Neural cell (in vitro differentiated cells): ENCODE measurements at regions not wholly inside any gene's neighbourhood (a gene's known extent, or its start where the extent isn't known, plus 50 kb on each side); places are given as distances from the start of the nearest gene placed in this dataset.

ENCODE experiments used
- H2AFZ ChIP-seq: fragments of 200-600, 300-800 bp; sonication (generic), shearing (Covaris generic); 2 replicates; pipeline ENCODE4 v1.6.0; 2014; ENCODE audit warnings: low read depth, mild to moderate bottlenecking, antibody characterized with exemption, low read length, moderate library complexity
- H3F3A ChIP-seq: fragments of 200-600 bp; shearing (Covaris generic); 2 replicates; pipeline ENCODE4 v1.6.1; 2016; ENCODE audit warnings: mild to moderate bottlenecking, moderate library complexity, mixed read lengths, antibody characterized with exemption, low read length; ENCODE audit not compliant: insufficient read depth, poor library complexity, severe bottlenecking
- H3K27ac ChIP-seq: fragments of 200-600, 300-800 bp; sonication (generic), shearing (Covaris generic); 2 replicates; pipeline ENCODE4 v1.5.1; 2014; ENCODE audit warnings: mild to moderate bottlenecking, low read length, moderate library complexity
- H3K27me3 ChIP-seq: fragments of 300-800, 200-600 bp; sonication (generic), shearing (Covaris generic); 2 replicates; pipeline ENCODE4 v1.6.0; 2014; ENCODE audit warnings: mild to moderate bottlenecking, low read depth, low read length, moderate library complexity; ENCODE audit not compliant: insufficient read depth
- H3K36me3 ChIP-seq: fragments of 300-800, 200-600 bp; sonication (generic), shearing (Covaris generic); 2 replicates; pipeline ENCODE4 v1.5.1; 2014; ENCODE audit warnings: mild to moderate bottlenecking, antibody characterized with exemption, low read length, moderate library complexity; ENCODE audit not compliant: insufficient read depth
- H3K4me2 ChIP-seq: fragments of 300-800, 200-600 bp; sonication (generic), shearing (Covaris generic); 2 replicates; pipeline ENCODE4 v1.6.0; 2014; ENCODE audit warnings: mild to moderate bottlenecking, low read length
- H3K4me3 ChIP-seq: fragments of 300-800, 200-600 bp; sonication (generic), shearing (Covaris generic); 2 replicates; pipeline ENCODE4 v1.5.1; 2014; ENCODE audit warnings: mild to moderate bottlenecking, low read length, moderate library complexity
- H3K79me2 ChIP-seq: fragments of 200-600 bp; shearing (Covaris generic); replicated peaks from 2 replicates; pipeline ENCODE4 v1.6.0; 2014; ENCODE audit warnings: mild to moderate bottlenecking, low read length, moderate library complexity; ENCODE audit not compliant: insufficient read depth
- H3K9ac ChIP-seq: fragments of 300-800, 200-600 bp; sonication (generic), shearing (Covaris generic); 2 replicates; pipeline ENCODE4 v1.6.1; 2016; ENCODE audit warnings: mild to moderate bottlenecking, low read length, mixed read lengths
- H3K9me2 ChIP-seq: fragments of 200-600 bp; shearing (Covaris generic); 2 replicates; pipeline ENCODE4 v1.6.1; 2016; ENCODE audit warnings: mild to moderate bottlenecking, low read length, mixed read lengths; ENCODE audit not compliant: insufficient read depth
- H3K9me3 ChIP-seq: fragments of 200-600, 300-800 bp; sonication (generic), shearing (Covaris generic); 2 replicates; pipeline ENCODE4 v1.6.1; 2016; ENCODE audit warnings: mild to moderate bottlenecking, mixed run types, low read length, moderate library complexity, mixed read lengths
- H4K20me1 ChIP-seq: fragments of 200-600 bp; shearing (Covaris generic); 2 replicates; pipeline ENCODE4 v1.6.1; 2016; ENCODE audit warnings: mild to moderate bottlenecking, mixed run types; ENCODE audit not compliant: insufficient read depth
- EP300 ChIP-seq: fragments of 450-650 bp; conservative IDR thresholded peaks from 2 replicates; pipeline ENCODE4 v1.6.1; 2014; ENCODE audit warnings: antibody characterized with exemption, mild to moderate bottlenecking, moderate library complexity; ENCODE audit not compliant: poor library complexity, severe bottlenecking
- EZH2 ChIP-seq: fragments of 200-600, 300-800 bp; shearing (Covaris generic), sonication (generic); IDR thresholded peaks from 2 replicates; pipeline ENCODE4 v1.6.1; 2014; ENCODE audit warnings: antibody characterized with exemption, low read length, borderline replicate concordance, mild to moderate bottlenecking; ENCODE audit not compliant: insufficient read depth, poor library complexity, severe bottlenecking
- MXI1 ChIP-seq: fragments of 450-650 bp; conservative IDR thresholded peaks from 2 replicates; pipeline ENCODE4 v1.6.1; 2014; ENCODE audit warnings: antibody characterized with exemption, mild to moderate bottlenecking; ENCODE audit not compliant: poor library complexity, severe bottlenecking
- POLR2AphosphoS5 ChIP-seq: IDR thresholded peaks from 2 replicates; pipeline ENCODE4 v1.6.1; 2012
- RAD21 ChIP-seq: fragments of 450-650 bp; conservative IDR thresholded peaks from 2 replicates; pipeline ENCODE4 v1.6.1; 2014; ENCODE audit warnings: antibody characterized with exemption, mild to moderate bottlenecking, moderate library complexity
- SMC3 ChIP-seq: fragments of 450-650 bp; conservative IDR thresholded peaks from 2 replicates; pipeline ENCODE4 v1.6.1; 2014; ENCODE audit warnings: antibody characterized with exemption, mild to moderate bottlenecking, moderate library complexity; ENCODE audit not compliant: poor library complexity
- TAF1 ChIP-seq: IDR thresholded peaks from 2 replicates; pipeline ENCODE4 v1.6.1; 2012; ENCODE audit warnings: low read depth
- TF ChIP-seq, protein P1 (sequence below): fragments of 450-650 bp; IDR thresholded peaks from 2 replicates; pipeline ENCODE4 v1.5.1; 2014; ENCODE audit warnings: antibody characterized with exemption, mild to moderate bottlenecking, moderate library complexity; ENCODE audit not compliant: poor library complexity, severe bottlenecking
- TF ChIP-seq, protein P2 (sequence below): IDR thresholded peaks from 2 replicates; pipeline ENCODE4 v1.6.1; 2012; ENCODE audit warnings: borderline replicate concordance

GRCh38 chr9:569296-569695 lies 272.2 kb upstream of the DMRT1 start:
- Histone ChIP-seq H3K27ac (no peak overlapping the region), H3K9me2 (no peaks in the 10 kb centered on the region), H4K20me1 (no peaks in the 10 kb centered on the region), H3K79me2 (no peaks in the 10 kb centered on the region), H2AFZ (no peak overlapping the region), H3K36me3 (no peaks in the 10 kb centered on the region), H3K9ac (no peak overlapping the region), H3K9me3 (no peaks in the 10 kb centered on the region), H3K27me3 (no peaks in the 10 kb centered on the region), H3F3A (no peaks in the 10 kb centered on the region), H3K4me3 (no peak overlapping the region), H3K4me2 (no peak overlapping the region)
- TF ChIP-seq SMC3: no peak
- TF ChIP-seq RAD21: no peak
- no peak for TF ChIP-seq MXI1
- no peak for TF ChIP-seq EZH2
- TF ChIP-seq, protein P1, sequence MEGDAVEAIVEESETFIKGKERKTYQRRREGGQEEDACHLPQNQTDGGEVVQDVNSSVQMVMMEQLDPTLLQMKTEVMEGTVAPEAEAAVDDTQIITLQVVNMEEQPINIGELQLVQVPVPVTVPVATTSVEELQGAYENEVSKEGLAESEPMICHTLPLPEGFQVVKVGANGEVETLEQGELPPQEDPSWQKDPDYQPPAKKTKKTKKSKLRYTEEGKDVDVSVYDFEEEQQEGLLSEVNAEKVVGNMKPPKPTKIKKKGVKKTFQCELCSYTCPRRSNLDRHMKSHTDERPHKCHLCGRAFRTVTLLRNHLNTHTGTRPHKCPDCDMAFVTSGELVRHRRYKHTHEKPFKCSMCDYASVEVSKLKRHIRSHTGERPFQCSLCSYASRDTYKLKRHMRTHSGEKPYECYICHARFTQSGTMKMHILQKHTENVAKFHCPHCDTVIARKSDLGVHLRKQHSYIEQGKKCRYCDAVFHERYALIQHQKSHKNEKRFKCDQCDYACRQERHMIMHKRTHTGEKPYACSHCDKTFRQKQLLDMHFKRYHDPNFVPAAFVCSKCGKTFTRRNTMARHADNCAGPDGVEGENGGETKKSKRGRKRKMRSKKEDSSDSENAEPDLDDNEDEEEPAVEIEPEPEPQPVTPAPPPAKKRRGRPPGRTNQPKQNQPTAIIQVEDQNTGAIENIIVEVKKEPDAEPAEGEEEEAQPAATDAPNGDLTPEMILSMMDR: no peak
- TF ChIP-seq, protein P2, sequence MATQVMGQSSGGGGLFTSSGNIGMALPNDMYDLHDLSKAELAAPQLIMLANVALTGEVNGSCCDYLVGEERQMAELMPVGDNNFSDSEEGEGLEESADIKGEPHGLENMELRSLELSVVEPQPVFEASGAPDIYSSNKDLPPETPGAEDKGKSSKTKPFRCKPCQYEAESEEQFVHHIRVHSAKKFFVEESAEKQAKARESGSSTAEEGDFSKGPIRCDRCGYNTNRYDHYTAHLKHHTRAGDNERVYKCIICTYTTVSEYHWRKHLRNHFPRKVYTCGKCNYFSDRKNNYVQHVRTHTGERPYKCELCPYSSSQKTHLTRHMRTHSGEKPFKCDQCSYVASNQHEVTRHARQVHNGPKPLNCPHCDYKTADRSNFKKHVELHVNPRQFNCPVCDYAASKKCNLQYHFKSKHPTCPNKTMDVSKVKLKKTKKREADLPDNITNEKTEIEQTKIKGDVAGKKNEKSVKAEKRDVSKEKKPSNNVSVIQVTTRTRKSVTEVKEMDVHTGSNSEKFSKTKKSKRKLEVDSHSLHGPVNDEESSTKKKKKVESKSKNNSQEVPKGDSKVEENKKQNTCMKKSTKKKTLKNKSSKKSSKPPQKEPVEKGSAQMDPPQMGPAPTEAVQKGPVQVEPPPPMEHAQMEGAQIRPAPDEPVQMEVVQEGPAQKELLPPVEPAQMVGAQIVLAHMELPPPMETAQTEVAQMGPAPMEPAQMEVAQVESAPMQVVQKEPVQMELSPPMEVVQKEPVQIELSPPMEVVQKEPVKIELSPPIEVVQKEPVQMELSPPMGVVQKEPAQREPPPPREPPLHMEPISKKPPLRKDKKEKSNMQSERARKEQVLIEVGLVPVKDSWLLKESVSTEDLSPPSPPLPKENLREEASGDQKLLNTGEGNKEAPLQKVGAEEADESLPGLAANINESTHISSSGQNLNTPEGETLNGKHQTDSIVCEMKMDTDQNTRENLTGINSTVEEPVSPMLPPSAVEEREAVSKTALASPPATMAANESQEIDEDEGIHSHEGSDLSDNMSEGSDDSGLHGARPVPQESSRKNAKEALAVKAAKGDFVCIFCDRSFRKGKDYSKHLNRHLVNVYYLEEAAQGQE: no peak
- TF ChIP-seq EP300: no peak
- no peak for TF ChIP-seq TAF1
- TF ChIP-seq POLR2AphosphoS5: no peak

DNA sequence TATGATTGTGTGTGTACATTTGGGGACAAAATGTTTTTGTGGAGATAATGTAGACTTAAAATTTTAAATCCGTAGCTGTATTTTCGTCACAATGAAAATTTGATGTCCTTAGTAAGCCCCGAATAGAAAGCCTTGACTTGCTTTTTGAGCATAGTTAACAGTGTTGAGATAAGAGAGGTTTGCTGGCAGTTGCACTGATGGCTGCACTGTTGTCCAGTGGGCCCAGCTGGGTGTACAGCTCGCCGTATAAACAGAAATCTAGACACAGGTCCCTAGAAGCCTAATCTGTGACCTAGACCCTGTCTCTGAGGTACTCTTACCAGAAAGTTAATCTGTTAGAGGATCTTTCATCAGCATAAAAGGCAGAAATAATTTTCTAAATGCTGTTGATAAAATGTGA lies 271.3 kb upstream of the DMRT1 start:
- Histone ChIP-seq H4K20me1 (no peaks in the 10 kb centered on the region), H3K79me2 (no peaks in the 10 kb centered on the region), H3K9me2 (no peaks in the 10 kb centered on the region), H3K9ac (no peak overlapping the region), H3K9me3 (no peaks in the 10 kb centered on the region), H3K4me3 (no peak overlapping the region), H2AFZ (no peak overlapping the region), H3K4me2 (no peak overlapping the region), H3K36me3 (no peaks in the 10 kb centered on the region), H3K27me3 (no peaks in the 10 kb centered on the region), H3K27ac (no peak overlapping the region), H3F3A (no peaks in the 10 kb centered on the region)
- TF ChIP-seq SMC3 (no peak), EZH2 (no peak), EP300 (no peak), POLR2AphosphoS5 (no peak), MXI1 (no peak), RAD21 (no peak), TAF1 (no peak)
- TF ChIP-seq, protein P1: no peak
- TF ChIP-seq, protein P2: no peak
